SK-N-SH (cell line): ENCODE measurements at regions not wholly inside any gene's neighbourhood (a gene's known extent, or its start where the extent isn't known, plus 50 kb on each side); places are given as distances from the start of the nearest gene placed in this dataset.

ENCODE experiments used
- EZH2phosphoT487 ChIP-seq: fragments of 200-600 bp; sonication (generic); IDR thresholded peaks from 2 replicates; pipeline ENCODE4 v1.6.1; 2017; ENCODE audit warnings: low read depth, mixed run types, mild to moderate bottlenecking, antibody characterized with exemption, moderate library complexity, borderline replicate concordance
- MEF2A ChIP-seq: IDR thresholded peaks from 2 replicates; pipeline ENCODE4 v1.4.0; 2012; ENCODE audit warnings: low read depth, borderline replicate concordance
- YY1 ChIP-seq: IDR thresholded peaks from 2 replicates; pipeline ENCODE4 v1.4.0; 2012; ENCODE audit warnings: low read depth, mild to moderate bottlenecking
- small RNA-seq, 7 experiments: library from RNA; depleted of rRNA; stranded (forward); fragments of <200 nt; gene quantifications; one replicate each; pipeline ENCODE3, GENCODE V24; 2012

DNA sequence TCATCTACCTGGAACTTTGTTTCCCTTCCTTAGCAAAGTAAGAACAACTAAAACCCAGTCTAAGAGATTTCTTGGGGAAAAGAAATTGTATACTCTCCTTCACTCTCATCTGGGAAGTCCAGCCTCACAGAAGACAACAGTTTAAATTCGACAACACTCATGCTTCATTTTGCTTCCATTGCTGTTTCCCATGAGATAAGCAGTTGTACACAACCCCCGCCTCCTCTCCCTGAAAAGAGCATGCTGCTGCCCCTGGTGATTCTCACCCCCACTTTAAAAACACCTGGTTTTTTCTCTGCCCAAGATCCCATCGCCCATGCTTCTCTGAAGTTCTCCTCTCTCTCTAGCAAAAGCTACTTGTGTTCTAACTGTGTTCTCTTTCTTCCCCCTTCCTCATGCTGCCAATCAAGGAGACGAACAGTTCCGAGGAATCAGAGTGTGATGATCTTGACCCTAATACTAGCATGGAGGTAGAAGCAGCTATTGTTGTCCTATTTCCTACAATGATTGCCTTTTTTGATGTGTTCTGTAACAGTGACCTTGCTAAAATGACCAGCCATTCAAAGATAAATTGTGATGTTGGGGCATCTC is 51.1 kb upstream of the UMPS start (continued):
- TF ChIP-seq EZH2phosphoT487: no peak
- TF ChIP-seq YY1: no peak
- TF ChIP-seq MEF2A: no peak

Small RNA genes lying in the stretch of these regions (small RNA-seq; reads per million reads assigned to genes)
- gene MIR5002 (0 to 8.4 (median 1.2) reads per million in 7 experiments), gene MIR6083 (0 reads per million in 7 experiments), gene RNU6-143P (0 reads per million in 7 experiments)
